ENCODE measurements at regions not wholly inside any gene's neighbourhood (a gene's known extent, or its start where the extent isn't known, plus 50 kb on each side); places are given as distances from the start of the nearest gene placed in this dataset.

- FAIRE-seq, result no peak
- intact Hi-C loops (cut with micrococcal nuclease; ENCODE audit: unreplicated experiment) (no loop called here), in situ Hi-C loops (cut with HindIII; ENCODE audit: extremely low pct_ligation_motif_present, low pct_unique_long_range_greater_than_20kb) (no loop called here)
- 19% methylated on average over 3 of the region's 3 CpGs for WGBS (ENCODE audit: low lambda C conversion rate)
- Histone ChIP-seq H3K27ac (ENCODE audit: extremely low read length, insufficient read depth, low read length) (peak overlapping the region; percentile 38), H3K4me3 (replicated peaks in 1 of 3; ENCODE audit: insufficient read depth in 1 of 3, low read depth in 2 of 3, low read length in 3 of 3) (no peak overlapping the region), H4K20me1 (ENCODE audit: insufficient read depth, low read length) (no peaks in the 10 kb centered on the region), H3K36me3 (replicated peaks in 1 of 2; ENCODE audit: control insufficient read depth in 1 of 2, insufficient read depth in 2 of 2, low read length in 2 of 2) (no peaks in the 10 kb centered on the region), H3K27me3 (ENCODE audit: control insufficient read depth in 1 of 2, insufficient read depth in 2 of 2, low read length in 2 of 2) (no peaks in the 10 kb centered on the region; a peak in 1 of 5 replicates), H3K4me2 (ENCODE audit: low read depth, low read length) (peak overlapping the region; percentile 26; the same call in 1 of the 2 replicates), H3K9me3 (ENCODE audit: low read length) (no peaks in the 10 kb centered on the region), H3K9ac (ENCODE audit: insufficient read depth, low read depth, low read length) (no peak overlapping the region), H3K79me2 (ENCODE audit: insufficient read depth, low read length) (no peaks in the 10 kb centered on the region), H3K4me1 (ENCODE audit: insufficient read depth, low read length) (peaks cover 59% of the 10 kb centered on the region), H2AFZ (ENCODE audit: low read length) (no peak overlapping the region)
- ATAC-seq, result no peak
- ChIA-PET POLR2A (interaction anchor here (0.8 kb wide), 1 partner anchor 19 kb away, joined by 3 read pairs; no protein-coding TSS in a partner anchor), CTCF (ENCODE audit: low intra/inter-chr PET ratio, low total read pairs) (no interaction called here)
- no TSS peak for BruUV-seq (replicated peaks)
- DNase-seq (ENCODE audit: low spot score), result no peak
- no peak for TF ChIP-seq ZNF75D (CRISPR knock-in tag; IDR thresholded peaks at IDR 0.05; ENCODE audit: borderline replicate concordance)
- TF ChIP-seq ISL2 (CRISPR knock-in tag; IDR thresholded peaks at IDR 0.05), result no peak
- TF ChIP-seq CREB3 (CRISPR knock-in tag; IDR thresholded peaks at IDR 0.05), result no peak
- TF ChIP-seq ISX (CRISPR knock-in tag; conservative IDR thresholded peaks at IDR 0.05), result no peak
- TF ChIP-seq ZNF503 (CRISPR knock-in tag; IDR thresholded peaks at IDR 0.05), result peak; percentile 15; the same call in 1 of the 2 replicates
- no peak for TF ChIP-seq RNF219 (CRISPR knock-in tag; IDR thresholded peaks at IDR 0.05)
- TF ChIP-seq ZNF710 (CRISPR knock-in tag; IDR thresholded peaks at IDR 0.05; ENCODE audit: borderline replicate concordance), result peak; percentile 51; the same call in 1 of the 2 replicates
- 0 out of 2 replicates have a peak, but pooled peaks have one; percentile 32 for TF ChIP-seq ZMYM3 (CRISPR knock-in tag; IDR thresholded peaks at IDR 0.05)
- TF ChIP-seq JARID2 (CRISPR knock-in tag; IDR thresholded peaks at IDR 0.05; ENCODE audit: insufficient replicate concordance), result no peak
- 0 out of 2 replicates have a peak, but pooled peaks have one; percentile 29 for TF ChIP-seq CCDC6 (CRISPR knock-in tag; IDR thresholded peaks at IDR 0.05)
- no peak for TF ChIP-seq E2F1 (CRISPR knock-in tag; IDR thresholded peaks at IDR 0.05)
- TF ChIP-seq ZKSCAN8 (CRISPR knock-in tag; IDR thresholded peaks at IDR 0.05; ENCODE audit: borderline replicate concordance), result 0 out of 2 replicates have a peak, but pooled peaks have one; percentile 7
- TF ChIP-seq ZNF329 (CRISPR knock-in tag; IDR thresholded peaks at IDR 0.05; ENCODE audit: low read depth), result peak; percentile 92
Measured at GRCh38 chr2:48251437-48252148, 62.9 kb upstream of the FOXN2 start.
